RKO (cell line): ENCODE measurements at regions not wholly inside any gene's neighbourhood (a gene's known extent, or its start where the extent isn't known, plus 50 kb on each side); places are given as distances from the start of the nearest gene placed in this dataset.
"Not testable (repeated sequence)": the region's sequence is repeated elsewhere in the genome, so short reads cannot be mapped to it uniquely, and the experiment has no call there.

ENCODE experiments used
- DNase-seq: peaks from one replicate; pipeline ENCODE4 v3.0.0-alpha.2; 2016; ENCODE audit warnings: low spot score

DNA sequence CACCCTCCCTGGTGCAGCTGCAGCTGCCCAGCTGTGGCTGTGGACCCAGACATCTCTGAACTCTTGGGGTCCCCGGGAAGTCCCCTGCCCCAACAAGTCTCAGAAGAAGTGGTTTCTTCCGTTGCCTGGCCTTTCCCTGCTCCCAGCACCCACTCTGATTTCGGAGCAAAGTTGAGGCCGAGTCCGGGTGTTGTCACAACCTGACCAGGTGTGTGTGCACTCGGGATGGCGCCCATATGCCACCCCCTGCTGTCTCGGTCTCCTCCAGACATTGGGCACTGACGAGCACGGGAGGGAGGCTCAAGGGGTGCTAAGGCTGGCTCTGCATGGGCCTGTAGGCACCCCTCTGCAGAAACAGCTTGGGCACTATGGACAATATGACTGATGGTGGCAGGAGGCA is 1055.3 kb downstream of the REEP3 start:
- no peak for DNase-seq

DNA sequence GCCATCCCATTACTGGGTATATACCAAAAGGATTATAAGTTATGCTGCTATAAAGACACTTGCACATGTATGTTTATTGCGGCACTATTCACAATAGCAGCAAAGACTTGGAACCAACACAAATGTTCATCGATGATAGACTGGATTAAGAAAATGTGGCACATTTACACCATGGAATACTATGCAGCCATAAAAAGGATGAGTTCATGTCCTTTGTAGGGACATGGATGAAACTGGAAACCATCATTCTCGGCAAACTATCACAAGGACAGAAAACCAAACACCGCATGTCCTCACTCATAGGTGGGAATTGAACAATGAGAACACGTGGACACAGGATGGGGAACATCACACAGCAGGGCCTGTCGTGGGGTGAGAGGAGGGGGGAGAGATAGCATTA is 1057.6 kb downstream of the REEP3 start:
- not testable (repeated sequence) for DNase-seq

DNA sequence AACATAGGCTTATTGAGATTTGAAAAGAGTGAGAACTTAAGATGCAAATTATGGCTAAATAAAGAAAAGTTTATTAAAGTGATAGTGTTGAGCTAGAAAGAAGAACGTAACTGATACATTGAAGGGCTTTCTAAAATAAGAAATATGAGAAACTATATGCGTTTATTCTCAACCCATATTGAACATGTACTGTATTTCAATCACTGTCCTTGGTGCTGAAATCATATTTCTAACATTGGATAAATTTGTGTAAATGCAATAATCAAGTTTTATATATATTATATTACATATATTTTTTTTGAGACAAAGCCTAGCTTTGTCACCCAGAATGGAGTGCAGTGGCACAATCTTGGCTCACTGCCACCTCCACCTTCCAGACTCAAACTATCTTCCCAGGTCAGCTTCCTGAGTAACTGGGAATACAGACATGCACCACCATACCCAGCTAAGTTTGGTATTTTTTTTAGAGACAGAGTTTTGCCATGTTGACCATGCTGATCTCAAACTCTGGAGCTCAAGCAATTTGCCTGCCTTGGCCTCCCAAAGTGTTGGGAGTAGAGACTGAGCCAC is 1065.8 kb downstream of the REEP3 start:
- DNase-seq = no peak

DNA sequence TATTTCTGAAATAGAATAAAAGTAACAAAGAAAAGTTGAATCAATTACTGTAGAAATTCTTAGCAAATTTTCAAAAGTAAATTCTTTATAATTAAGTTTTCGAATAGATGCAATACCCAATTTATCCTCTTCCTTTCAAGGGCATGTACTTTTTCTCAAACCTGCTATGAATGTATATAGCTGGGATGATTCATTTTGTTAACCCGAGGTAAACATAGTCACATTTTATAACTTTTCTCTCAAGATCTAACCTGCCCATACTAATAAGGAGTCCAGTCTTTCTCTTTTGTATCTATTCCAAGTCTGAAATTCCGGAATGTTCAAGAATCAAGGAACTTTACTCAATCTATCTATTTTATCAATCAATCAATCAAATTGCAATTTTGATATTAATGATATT is 1072.9 kb downstream of the REEP3 start:
- DNase-seq = no peak

DNA sequence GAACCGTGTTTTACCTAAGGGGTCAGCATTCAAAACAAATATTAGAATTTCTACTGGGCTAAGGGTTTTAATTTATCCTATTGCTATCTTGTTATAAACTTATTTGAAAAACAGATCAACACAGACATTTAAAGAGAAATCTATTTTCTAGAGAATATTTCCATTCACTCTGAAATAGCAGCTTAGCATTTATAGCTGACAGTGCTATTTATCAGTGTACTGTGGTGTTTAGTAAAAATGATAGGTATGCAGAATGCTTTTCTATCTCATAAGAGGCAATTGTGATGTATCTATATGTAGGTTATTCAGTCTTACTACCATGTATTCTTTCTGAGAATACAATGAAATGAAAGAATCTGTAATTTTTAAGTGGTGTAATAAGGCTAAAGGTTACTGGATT is 1077.4 kb downstream of the REEP3 start:
- DNase-seq = no peak

DNA sequence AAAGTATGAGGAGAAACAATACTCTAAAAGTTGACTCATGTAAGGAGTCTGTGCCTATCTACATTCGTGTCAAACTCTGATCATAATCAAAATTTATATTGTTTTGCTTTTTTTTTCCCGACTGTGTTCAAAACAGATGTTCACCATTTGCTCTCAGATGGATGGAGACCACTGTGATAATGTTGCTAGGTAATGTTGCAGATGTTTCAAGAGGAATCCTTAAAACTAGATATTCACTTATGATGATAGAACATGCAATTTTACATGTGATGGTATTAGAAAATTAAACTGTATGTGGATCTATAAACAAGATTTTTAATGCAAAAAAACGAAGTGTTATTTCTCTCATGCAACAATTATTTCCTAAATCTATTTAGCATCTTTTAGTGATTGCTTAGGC is 1080.1 kb downstream of the REEP3 start:
- no peak for DNase-seq

DNA sequence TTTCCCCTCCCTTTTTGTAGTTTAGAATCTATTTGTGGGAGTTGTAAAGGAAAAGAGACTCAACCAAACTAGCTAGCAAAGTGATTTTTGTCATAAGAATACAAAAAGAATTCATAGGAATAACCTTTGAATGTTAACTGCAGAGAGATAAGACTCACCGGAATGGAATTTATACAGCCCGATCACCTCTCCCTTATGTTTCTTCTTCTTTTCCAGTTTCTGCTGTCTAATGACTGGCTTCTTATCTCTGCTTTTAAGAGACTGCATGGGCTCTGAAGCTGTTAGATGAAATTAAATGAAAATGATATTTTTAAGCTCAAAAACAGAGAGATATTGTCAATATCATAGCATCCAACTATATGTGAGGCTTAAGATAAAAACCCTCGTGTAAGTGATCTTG is 1095.9 kb downstream of the REEP3 start:
- no peak for DNase-seq

DNA sequence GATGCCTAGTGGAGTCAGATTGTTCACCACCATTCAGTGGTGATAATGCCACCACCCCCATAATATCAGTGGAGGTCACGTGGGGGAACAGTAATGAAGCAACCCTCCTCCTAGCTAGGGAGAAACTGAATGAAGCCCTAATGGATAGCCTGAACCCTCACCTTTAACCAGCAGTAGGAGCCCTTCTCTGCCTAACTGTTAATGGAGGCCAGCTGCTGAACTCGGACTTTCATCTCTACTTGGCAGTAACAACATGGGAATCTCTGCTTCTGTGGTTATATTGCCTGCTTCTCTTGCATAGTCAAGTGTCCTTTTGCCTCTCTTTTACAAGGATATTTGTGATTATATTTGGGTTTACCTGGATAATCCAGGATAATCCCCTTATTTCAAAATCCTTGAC is 1097.9 kb downstream of the REEP3 start:
- DNase-seq = no peak

DNA sequence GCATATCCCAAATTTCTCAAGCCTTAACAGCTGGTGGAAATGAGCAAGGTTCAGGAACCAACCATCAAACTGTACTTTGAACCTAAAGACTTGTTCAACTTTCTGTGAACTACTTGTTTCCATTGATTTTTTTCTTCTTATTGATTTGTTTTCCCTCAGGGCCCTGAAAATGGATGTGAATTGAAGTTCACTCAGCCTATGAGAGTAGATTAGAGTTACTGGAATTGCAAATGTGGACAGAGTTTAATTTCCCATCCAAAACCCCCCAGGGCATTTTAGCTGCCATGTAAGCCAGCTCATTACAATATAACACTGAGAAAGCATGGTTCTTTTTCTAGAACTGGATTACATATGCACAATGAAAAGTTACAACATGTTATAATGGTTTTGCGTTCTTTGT is 1105.7 kb downstream of the REEP3 start:
- no peak for DNase-seq

DNA sequence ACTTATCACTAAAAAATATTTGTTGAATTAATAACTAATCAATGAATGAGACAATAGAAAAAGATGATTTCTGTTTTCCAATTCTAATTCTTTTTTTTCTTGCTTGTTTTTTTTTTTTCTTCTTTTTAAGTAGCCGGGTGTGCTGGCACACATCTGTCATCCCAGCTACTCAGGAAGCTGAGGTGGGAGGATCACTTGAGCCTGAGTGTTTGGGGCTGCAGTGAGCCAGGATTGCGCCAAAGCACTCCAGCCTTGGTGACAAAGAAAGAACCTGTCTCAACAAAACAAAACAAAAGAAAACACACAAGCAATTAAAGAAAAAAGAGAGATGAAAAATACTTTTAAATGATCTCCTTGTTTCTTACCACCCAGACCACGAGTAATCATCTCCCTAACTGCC is 1109.3 kb downstream of the REEP3 start:
- no peak for DNase-seq

DNA sequence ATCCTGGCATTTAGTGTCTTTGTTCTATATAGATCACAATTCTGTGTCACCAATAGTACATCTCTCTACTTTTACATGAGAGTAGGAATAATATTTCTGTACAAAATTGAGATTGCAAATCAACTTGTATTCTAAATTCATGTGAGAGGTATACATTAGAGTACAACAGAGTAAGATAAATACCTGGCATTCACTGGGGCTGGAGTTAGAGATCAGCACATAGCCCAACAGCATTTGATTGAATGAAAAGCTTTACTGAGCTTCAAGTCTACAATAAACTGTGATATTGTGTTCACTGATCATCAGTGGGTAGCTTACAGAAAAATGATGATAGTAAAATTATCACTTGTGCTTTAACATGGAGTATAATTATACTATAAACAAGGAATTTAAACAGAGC is 1114.7 kb downstream of the REEP3 start:
- no peak for DNase-seq

DNA sequence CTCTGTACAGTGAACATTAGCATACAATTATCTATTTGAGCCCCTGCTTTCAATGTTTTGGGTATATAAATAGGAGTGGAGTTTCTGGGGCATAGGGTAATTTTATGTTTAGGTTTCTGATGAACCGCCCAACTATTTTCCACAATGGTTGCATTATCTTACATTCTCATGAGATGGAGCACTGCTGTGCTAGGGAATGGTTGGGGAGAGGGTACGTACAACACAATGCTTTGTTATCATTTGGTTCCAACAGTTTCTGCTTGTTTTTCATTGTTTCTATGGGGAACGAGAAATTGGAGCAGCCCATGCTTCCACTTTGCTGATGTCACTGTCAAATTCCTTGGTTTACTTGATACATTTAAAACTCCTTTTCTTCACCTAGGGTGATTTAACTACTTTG is 1115.3 kb downstream of the REEP3 start:
- no peak for DNase-seq

DNA sequence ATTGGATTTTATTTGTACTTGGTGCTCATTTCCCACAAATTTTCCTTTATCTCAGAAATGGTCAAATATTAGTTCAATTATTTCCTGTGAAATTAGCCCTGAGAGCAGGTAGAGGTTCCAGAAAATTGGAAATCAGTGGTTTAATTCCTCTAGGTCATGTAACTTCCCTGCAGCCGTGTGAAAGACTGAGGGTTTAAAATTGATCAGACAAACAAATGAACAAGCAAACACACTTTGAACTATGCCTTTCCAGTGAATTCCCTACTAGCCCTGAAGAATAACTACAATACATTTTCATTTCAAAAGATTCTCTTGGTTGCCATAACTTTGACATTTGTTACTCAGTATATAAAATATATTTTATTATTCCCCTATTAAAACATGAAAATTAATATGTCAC is 1116.7 kb downstream of the REEP3 start:
- no peak for DNase-seq

DNA sequence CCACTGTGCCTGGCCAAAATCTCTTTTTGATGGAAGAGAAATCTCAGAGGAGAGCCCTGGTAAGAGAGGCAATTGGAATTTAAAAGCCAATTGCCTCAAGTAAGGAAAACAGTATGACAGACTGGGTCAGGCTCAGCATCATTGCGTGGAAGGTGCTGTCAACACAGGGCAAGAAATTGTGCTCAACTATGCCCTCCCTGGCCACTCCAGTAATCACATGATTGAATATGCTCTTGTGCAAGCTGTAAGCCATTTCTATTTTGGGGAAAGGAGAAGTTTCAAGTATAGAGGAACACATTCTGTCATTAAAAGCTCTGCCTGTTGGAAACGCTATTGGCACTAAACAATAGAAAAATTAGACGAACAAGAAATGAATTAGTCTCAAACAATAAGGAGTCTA is 1127.7 kb downstream of the REEP3 start:
- peak; percentile 27 for DNase-seq

DNA sequence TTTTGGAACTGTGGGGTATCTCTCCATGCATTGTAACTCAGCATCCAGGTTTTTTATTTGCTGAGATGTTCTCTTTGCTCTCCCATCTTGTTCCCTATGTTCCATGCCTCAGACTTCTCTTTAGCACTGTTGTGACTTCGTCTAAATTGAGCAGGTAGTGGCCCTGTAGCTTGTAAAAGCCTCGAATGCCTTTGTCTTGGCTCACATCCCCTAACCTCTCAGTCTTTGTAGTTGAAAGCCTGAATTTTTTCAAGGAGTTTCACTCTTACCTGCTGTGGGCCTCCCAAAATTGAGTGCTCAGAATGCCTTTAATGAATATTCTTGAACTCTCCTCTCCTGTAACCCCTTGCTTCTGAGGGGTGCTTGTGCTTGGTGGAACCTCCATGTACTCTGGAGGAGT is 1137.3 kb downstream of the REEP3 start:
- no peak for DNase-seq

DNA sequence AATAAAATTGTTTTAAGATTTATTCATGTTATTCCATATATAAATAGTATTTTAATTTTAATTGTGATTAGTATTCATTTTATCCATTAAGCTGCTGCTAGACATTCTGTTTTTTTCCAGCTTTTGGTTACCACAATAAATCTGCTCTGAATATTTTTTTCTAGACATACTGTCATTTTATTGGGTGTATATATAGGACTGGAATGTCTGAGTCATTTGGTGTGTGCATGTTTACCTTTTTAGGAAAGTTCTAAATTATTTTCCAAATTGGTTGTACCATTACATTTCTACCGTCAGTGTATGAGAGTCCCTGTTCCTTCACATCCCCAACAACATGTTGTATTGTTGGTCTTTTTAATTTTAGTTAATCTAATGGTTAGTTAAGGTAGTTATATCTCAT is 1138.1 kb downstream of the REEP3 start:
- no peak for DNase-seq

DNA sequence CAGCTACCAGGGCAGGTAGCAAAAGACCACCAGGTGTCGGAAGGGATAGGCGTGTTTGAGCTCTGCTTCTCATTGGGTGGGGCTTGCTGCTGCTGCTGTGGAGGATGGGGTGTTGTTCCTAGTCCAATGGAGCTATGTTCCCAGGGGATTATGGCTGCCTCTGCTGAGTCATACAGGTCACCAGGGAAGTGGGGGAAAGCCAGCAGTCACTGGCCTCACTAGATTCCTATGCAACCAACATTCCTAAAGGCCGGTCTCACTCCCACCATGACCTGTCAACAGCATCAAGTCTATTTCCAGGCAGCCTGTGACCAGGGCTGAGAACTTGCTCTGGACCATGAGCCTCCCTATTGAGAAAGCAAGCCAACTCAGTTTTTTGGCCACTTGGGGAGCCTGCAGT is 1160.8 kb downstream of the REEP3 start:
- DNase-seq = no peak

DNA sequence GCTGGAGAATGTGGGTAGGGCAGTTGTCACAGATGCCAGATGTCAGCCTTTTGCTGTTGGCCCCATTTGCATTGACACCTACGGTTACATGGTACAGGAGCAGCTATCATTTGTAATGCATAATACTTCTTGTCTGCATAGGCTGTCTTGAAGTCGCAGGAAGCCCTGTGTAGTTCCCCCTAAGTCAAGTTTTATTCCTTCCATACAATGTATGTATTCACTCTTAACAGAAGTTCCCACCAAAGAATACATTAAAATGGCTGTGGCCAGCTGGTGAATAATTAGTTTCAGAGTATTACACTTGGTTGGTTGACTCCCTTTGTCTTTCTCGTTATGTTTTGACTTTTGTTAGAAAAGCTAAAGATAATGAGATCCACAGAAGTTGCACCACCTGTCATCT is 1169.0 kb downstream of the REEP3 start:
- DNase-seq = no peak

DNA sequence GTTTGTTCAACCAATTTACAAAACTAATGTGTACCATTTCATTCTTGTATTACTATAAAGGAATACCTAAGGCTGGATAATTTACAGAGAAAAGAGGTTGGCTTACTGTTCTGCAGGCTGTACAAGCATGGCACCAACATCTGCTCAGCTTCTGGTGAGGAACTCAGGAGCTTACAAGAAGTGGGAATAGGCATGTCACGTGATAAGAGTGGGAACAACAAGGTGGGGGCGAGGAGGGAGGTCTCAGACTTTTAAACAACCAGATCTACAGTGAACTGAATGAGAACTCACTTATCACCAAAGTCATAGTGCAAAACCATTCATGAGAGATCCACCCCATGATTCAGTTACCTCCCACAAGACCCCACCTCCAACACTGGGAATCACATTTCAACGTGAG is 1178.0 kb downstream of the REEP3 start:
- no peak for DNase-seq

DNA sequence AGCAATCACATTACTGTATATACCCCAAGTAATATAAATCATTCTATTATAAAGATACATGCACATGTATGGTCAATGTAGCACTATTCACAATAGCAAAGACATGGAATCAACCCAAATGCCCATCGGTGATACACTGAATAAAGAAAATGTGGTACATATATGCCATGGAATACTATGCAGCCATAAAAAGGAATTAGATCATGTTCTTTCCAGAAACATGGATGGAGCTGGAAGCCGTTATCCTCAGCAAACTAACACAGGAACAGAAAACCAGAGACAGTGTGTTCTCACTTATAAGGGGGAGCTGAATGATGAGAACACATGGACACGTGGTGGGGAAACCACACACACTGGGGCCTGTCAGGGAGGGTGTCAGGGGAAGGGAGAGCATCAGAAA is 1180.9 kb downstream of the REEP3 start:
- DNase-seq = not testable (repeated sequence)

DNA sequence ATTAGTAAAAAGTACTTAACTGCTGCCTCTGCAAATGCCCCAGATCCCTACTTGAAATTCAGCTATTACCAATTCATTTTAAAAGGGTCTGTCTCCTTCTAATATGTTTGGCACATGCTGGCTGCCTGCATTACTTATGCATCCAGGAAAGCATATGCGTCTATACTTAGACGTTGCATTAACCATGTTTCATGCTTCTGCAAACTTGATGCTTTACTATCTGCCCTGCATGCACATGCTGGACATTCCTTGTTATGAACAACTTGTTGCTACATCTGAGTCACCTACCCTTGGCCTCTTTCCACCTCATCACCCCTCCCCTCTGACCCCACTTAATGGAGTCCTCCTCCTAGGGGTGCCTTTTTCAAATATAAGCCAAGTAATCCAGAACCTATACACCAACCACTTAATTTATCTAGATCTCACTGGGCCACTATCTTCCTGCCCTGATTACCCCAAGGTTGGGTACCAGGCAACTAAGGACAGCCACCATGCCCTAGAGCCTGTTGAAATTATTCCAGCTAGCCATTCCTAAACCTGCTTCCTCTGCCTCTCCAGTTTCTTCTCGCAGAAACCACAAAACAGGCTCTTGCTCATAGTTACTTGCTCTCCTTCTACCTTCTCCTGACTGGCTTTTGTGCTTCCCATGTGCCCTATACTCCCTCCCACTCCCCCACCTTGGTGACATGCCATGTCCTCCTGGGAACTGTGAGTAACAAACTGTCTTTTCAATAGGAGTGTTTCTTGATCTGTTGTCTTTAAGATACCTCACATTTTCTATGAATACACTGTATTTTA is 1187.9 kb downstream of the REEP3 start:
- DNase-seq = no peak

DNA sequence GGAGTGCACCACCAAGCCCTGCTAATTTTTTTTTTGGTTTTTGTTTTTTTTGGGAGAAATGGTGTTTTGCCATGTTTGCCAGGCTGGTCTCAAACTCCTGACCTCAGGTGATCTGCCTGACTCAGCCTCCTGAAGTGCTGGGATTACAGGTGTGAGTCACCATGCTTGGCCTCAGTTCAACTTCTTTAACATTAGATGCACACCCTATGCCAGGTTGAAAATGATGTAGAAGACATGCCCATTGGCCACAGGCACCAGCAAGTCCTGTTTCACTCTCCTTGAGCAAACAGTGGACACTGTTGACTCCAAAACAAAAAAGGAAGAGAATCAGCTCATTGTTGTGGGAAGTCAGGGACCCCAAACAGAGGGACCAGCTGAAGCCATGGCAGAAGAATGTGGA is 1205.3 kb downstream of the REEP3 start:
- no peak for DNase-seq

DNA sequence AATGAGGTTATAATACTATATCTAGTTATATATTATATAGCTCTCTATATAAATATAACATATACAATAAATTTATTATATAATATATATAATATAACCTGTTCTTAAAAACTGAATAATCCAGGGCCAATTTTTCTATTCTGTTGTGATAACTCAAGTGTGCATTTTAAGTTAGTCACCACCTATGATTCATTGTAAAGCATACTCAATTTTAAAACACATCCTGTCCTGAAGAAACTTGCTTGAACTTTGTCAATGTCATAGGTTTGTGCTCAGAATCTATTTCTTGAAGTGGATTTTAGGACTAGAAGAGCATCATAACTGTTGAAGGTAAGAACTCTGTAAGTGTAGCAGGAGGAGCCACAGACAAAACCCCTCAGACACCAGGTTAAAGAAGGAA is 1209.8 kb downstream of the REEP3 start:
- DNase-seq = peak; percentile 27

DNA sequence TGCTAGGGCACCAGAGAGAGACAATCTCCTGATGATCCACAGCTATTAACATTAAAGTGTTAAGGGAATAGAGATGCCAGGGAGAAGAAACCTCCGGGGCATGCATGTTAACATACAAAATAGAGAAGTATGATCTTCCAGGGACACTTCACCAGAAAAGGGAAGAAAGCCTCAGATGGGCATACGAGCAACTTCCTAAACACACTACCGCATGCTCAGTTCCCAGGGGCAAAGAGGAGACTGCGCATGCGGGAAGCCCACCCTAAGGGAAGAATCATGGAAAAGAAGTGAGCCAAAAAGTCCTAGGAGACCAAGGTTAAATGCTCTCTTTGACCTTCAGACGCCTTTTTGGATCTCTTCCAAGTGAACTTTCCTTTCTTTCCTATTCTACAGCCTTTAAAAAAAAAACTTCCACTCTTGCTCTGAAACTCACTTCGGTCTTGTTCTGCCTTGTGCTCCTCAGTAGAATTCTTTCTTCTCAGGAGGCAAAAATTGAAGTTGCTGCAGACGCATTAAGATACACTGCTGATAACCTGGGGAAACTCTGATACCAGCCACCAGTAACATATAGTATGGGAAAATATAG is 1211.3 kb downstream of the REEP3 start:
- DNase-seq = no peak
